B cell (primary cell): ENCODE measurements at regions not wholly inside any gene's neighbourhood (a gene's known extent, or its start where the extent isn't known, plus 50 kb on each side); places are given as distances from the start of the nearest gene placed in this dataset.

ENCODE experiments used
- ATAC-seq: fragments of 200-7000 bp; cut with Tn5 transposase; one replicate; pipeline ENCODE4 v1.10.0; 2021; ENCODE audit warnings: low read depth, mild to moderate bottlenecking, moderate number of reproducible peaks, moderate library complexity
- CTCF ChIA-PET: fragments of 350-600 bp; sonication (Branson Sonifier 250); formaldehyde crosslinking; loops from one replicate; lab custom pipeline; 2021; ENCODE audit warnings: antibody characterized with exemption, inconsistent platforms; lab: Charles Lee
- POLR2A ChIA-PET: fragments of 350-600 bp; sonication (Branson Sonifier 250); formaldehyde crosslinking; loops from one replicate; lab custom pipeline; 2021; ENCODE audit warnings: antibody characterized with exemption; lab: Charles Lee
- DNase-seq: peaks from one replicate; pipeline ENCODE4 v3.0.0; 2013
- H2AFZ ChIP-seq: 2 replicates; pipeline ENCODE4 v1.6.1; 2012; ENCODE audit warnings: mild to moderate bottlenecking, low read depth, low read length; ENCODE audit not compliant: insufficient read depth, poor library complexity, severe bottlenecking
- H3K27ac ChIP-seq, 2 donors: 1 replicate in 1 of 2; 2 replicates in 1 of 2; pipeline ENCODE4 v1.5.1; 2012 to 2013; ENCODE audit warnings: low read length in 2 of 2, mild to moderate bottlenecking in 2 of 2, moderate library complexity in 1 of 2
- H3K27me3 ChIP-seq, 4 experiments: fragments of 200-600 bp in 1 of 4; sonication (generic) in 1 of 4; replicated peaks in 1 of 4; 1 replicate in 2 of 4; 2 replicates in 2 of 4; pipeline versions ENCODE4 v1.6.1 to v1.7.0; 2013 to 2016; ENCODE audit warnings: low read length in 3 of 4, mild to moderate bottlenecking in 2 of 4, mixed read lengths in 1 of 4, moderate library complexity in 1 of 4; ENCODE audit not compliant: insufficient read depth in 4 of 4, control insufficient read depth in 3 of 4; ENCODE audit errors: control extremely low read depth in 1 of 4
- H3K36me3 ChIP-seq, 2 experiments: replicated peaks in 1 of 2; 1 replicate in 1 of 2; 2 replicates in 1 of 2; pipeline versions ENCODE4 v1.6.1 to v1.7.1; 2013; ENCODE audit warnings: low read length in 1 of 2; ENCODE audit not compliant: insufficient read depth in 2 of 2, control insufficient read depth in 1 of 2; ENCODE audit errors: control extremely low read depth in 1 of 2, extremely low read depth in 1 of 2
- H3K4me1 ChIP-seq, 2 donors: fragments of 200-600 bp in 1 of 2; sonication (generic) in 1 of 2; 1 replicate in 1 of 2; 2 replicates in 1 of 2; pipeline versions ENCODE4 v1.5.1 to v1.6.1; 2013 to 2017; ENCODE audit warnings: low read length in 2 of 2; ENCODE audit not compliant: control insufficient read depth in 2 of 2, insufficient read depth in 2 of 2
- H3K4me2 ChIP-seq: replicated peaks from 2 replicates; pipeline ENCODE3; 2012; ENCODE audit warnings: mild to moderate bottlenecking, low read depth, low read length; ENCODE audit not compliant: poor library complexity, severe bottlenecking
- H3K4me3 ChIP-seq, 5 experiments: fragments of 200-600 bp in 1 of 5; sonication (generic) in 1 of 5; 1 replicate in 3 of 5; 2 replicates in 2 of 5; pipeline versions ENCODE4 v1.5.1 to v1.7.0; 2011 to 2016; ENCODE audit warnings: low read length in 4 of 5, mild to moderate bottlenecking in 4 of 5, low read depth in 2 of 5, control low read depth in 1 of 5, moderate library complexity in 1 of 5; ENCODE audit not compliant: insufficient read depth in 1 of 5; ENCODE audit errors: control extremely low read depth in 1 of 5, extremely low read depth in 1 of 5
- H3K79me2 ChIP-seq: fragments of 200-600 bp; sonication (generic); one replicate; pipeline ENCODE4 v1.6.0; 2016; ENCODE audit warnings: low read length; ENCODE audit not compliant: control insufficient read depth, insufficient read depth
- H3K9ac ChIP-seq: fragments of 200-600 bp; sonication (generic); 2 replicates; pipeline ENCODE4 v1.6.1; 2017; ENCODE audit warnings: mild to moderate bottlenecking, low read length, moderate library complexity
- H3K9me3 ChIP-seq, 3 donors: one replicate each; pipeline versions ENCODE4 v1.6.1 to v1.7.1; 2013; ENCODE audit warnings: low read length in 2 of 3; ENCODE audit not compliant: control insufficient read depth in 2 of 3, insufficient read depth in 1 of 3; ENCODE audit errors: control extremely low read depth in 1 of 3
- H4K20me1 ChIP-seq: 2 replicates; pipeline ENCODE4 v1.6.0; 2012; ENCODE audit warnings: mild to moderate bottlenecking, low read length; ENCODE audit not compliant: insufficient read depth, control insufficient read depth, poor library complexity, severe bottlenecking
- H3K27ac Mint-ChIP-seq: one replicate; pipeline ENCODE4 v1.8.0; 2021; ENCODE audit warnings: mixed read lengths
- H3K27me3 Mint-ChIP-seq: one replicate; pipeline ENCODE4 v1.8.0; 2021; ENCODE audit warnings: mixed read lengths
- H3K4me1 Mint-ChIP-seq: one replicate; pipeline ENCODE4 v1.8.0; 2021; ENCODE audit warnings: mixed read lengths
- H3K4me3 Mint-ChIP-seq: one replicate; pipeline ENCODE4 v1.8.0; 2021; ENCODE audit warnings: mixed read lengths
- H3K9me3 Mint-ChIP-seq: one replicate; pipeline ENCODE4 v1.8.0; 2022; ENCODE audit warnings: mixed read lengths; ENCODE audit not compliant: insufficient read depth
- CTCF ChIP-seq: fragments of 200-600 bp; IDR thresholded peaks from one replicate; pipeline ENCODE4 v1.8.0; 2022; ENCODE audit warnings: antibody characterized with exemption, mild to moderate bottlenecking
- EZH2 ChIP-seq: IDR thresholded peaks from 2 replicates; pipeline ENCODE4 v1.6.1; 2012; ENCODE audit warnings: borderline replicate concordance, low read depth, mild to moderate bottlenecking, moderate library complexity, low read length; ENCODE audit not compliant: insufficient read depth, poor library complexity, severe bottlenecking
- WGBS: methylation state at CpG from one replicate; pipeline ENCODE4 v1.1.5; 2013; ENCODE audit warnings: missing lambda C conversion rate; ENCODE audit not compliant: insufficient coverage; 5-methylcytosine and 5-hydroxymethylcytosine counted together
- intact Hi-C: fragments of 100-400 bp; cut with micrococcal nuclease; formaldehyde crosslinking; loops from one replicate; pipeline ENCODE4 v1.10.0; 2022

GRCh38 chr3:106184540-106185457, 316.0 kb upstream of the CBLB start:
- Mint-ChIP-seq H3K27me3 (no peaks in the 10 kb centered on the region), H3K4me1 (peaks cover 21% of the 10 kb centered on the region), H3K9me3 (no peaks in the 10 kb centered on the region), H3K4me3 (no peak overlapping the region), H3K27ac (no peak overlapping the region)
- intact Hi-C loops = loop anchor here (10.0 kb wide), 1 partner anchor 50 kb away; no protein-coding TSS in a partner anchor
- no CpG with 5 or more reads among the region's 4 CpGs for WGBS
- Histone ChIP-seq H3K27me3 (no peaks in the 10 kb centered on the region), H3K36me3 (no peaks in the 10 kb centered on the region), H3K79me2 (no peaks in the 10 kb centered on the region), H2AFZ (no peak overlapping the region), H3K4me2 (peak overlapping the region; percentile 23), H3K9ac (no peak overlapping the region), H3K9me3 (no peaks in the 10 kb centered on the region), H4K20me1 (no peaks in the 10 kb centered on the region), H3K4me1 (peaks cover 11 to 14% of the 10 kb centered on the region in 2 donors), H3K27ac (no peak overlapping the region), H3K4me3 (no peak overlapping the region)
- peak; percentile 62 for ATAC-seq
- CTCF ChIA-PET = no interaction called here
- no peak for DNase-seq
- TF ChIP-seq CTCF (no peak), EZH2 (no peak)
- POLR2A ChIA-PET = no interaction called here

DNA sequence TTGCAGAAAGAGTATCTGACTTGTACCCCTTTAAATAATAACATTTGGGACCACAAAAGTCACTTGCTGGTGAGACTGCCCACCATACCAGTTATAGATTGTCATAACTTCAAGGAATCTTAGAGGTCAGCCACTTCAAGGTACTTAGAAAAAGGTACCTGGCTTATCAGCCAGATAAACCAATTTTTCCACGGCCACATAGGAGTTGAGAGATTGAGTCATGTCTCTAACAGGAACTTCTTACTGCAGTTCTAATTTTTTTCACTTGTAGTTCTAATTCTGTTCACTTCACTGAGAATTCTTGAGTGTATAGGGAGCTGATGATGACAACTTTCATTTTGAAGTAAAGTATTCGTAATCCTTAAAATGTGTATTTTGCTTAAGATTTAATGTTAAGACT, 317.1 kb upstream of the CBLB start:
- no peaks in the 10 kb centered on the region for H3K27me3 Mint-ChIP-seq
- no peak overlapping the region for H3K27ac Mint-ChIP-seq
- POLR2A ChIA-PET = no interaction called here

More for the DNA sequence above, 317.1 kb upstream of the CBLB start:
- no peaks in the 10 kb centered on the region for H3K79me2 ChIP-seq
- Mint-ChIP-seq H3K4me1 (peaks cover 21% of the 10 kb centered on the region), H3K9me3 (no peaks in the 10 kb centered on the region), H3K4me3 (no peak overlapping the region)
- no peaks in the 10 kb centered on the region for H3K27me3 ChIP-seq
- H3K4me3 ChIP-seq = no peak overlapping the region
- TF ChIP-seq CTCF (no peak), EZH2 (no peak)
- CTCF ChIA-PET = no interaction called here
- no CpG with 5 or more reads among the region's 2 CpGs for WGBS
- peaks cover 11 to 14% of the 10 kb centered on the region in 2 donors for H3K4me1 ChIP-seq
- DNase-seq (no peak), ATAC-seq (no peak)
- no peaks in the 10 kb centered on the region for H3K36me3 ChIP-seq
- H2AFZ ChIP-seq = no peak overlapping the region
- no peaks in the 10 kb centered on the region for H3K9me3 ChIP-seq
- H3K9ac ChIP-seq = no peak overlapping the region
- H4K20me1 ChIP-seq = no peaks in the 10 kb centered on the region
- H3K27ac ChIP-seq = no peak overlapping the region
- intact Hi-C loops = loop anchor here (10.0 kb wide), 1 partner anchor 51 kb away; no protein-coding TSS in a partner anchor
- H3K4me2 ChIP-seq = no peak overlapping the region
